ENCODE measurements at regions not wholly inside any gene's neighbourhood (a gene's known extent, or its start where the extent isn't known, plus 50 kb on each side); places are given as distances from the start of the nearest gene placed in this dataset.
"Not testable (repeated sequence)": the region's sequence is repeated elsewhere in the genome, so short reads cannot be mapped to it uniquely, and the experiment has no call there.

DNA sequence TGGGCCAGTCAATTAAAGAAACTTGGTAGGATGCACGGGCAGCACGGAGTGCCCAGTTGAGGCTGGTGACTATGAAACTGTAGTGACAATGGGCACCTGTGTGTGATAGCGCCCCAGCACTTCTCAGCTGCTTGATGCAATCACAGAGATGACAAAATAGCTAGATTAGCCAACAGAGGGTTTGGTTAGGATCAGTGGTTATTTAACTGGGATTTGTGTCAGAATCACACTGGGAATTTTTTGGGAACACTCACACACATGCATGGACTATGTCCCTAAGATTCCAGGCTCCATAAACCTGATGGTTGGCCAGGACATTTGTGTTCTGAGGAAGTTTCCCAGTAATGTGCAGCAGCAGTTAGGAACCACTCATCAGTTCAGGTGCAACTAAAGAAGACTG, 51.2 kb upstream of the DAAM1 start:
- no peak for DNase-seq
- Histone ChIP-seq H3K4me1 (no peaks in the 10 kb centered on the region), H3K27me3 (no peaks in the 10 kb centered on the region), H3K9me3 (no peaks in the 10 kb centered on the region), H3K4me3 (no peak overlapping the region), H3K27ac (no peak overlapping the region), H3K36me3 (replicated peaks in 1 of 2; ENCODE audit: insufficient read depth in 1 of 2, low read depth in 2 of 2) (no peaks in the 10 kb centered on the region)
- intact Hi-C loops (cut with DNase I) = no loop called here
- 89 to 95% methylated on average over 3 of the region's 3 CpGs for WGBS, 2 donors
- TF ChIP-seq, protein P1, sequence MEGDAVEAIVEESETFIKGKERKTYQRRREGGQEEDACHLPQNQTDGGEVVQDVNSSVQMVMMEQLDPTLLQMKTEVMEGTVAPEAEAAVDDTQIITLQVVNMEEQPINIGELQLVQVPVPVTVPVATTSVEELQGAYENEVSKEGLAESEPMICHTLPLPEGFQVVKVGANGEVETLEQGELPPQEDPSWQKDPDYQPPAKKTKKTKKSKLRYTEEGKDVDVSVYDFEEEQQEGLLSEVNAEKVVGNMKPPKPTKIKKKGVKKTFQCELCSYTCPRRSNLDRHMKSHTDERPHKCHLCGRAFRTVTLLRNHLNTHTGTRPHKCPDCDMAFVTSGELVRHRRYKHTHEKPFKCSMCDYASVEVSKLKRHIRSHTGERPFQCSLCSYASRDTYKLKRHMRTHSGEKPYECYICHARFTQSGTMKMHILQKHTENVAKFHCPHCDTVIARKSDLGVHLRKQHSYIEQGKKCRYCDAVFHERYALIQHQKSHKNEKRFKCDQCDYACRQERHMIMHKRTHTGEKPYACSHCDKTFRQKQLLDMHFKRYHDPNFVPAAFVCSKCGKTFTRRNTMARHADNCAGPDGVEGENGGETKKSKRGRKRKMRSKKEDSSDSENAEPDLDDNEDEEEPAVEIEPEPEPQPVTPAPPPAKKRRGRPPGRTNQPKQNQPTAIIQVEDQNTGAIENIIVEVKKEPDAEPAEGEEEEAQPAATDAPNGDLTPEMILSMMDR (IDR thresholded peaks at IDR 0.05) = no peak
- no peak for TF ChIP-seq POLR2A (IDR thresholded peaks at IDR 0.05)
- no peak for ATAC-seq

DNA sequence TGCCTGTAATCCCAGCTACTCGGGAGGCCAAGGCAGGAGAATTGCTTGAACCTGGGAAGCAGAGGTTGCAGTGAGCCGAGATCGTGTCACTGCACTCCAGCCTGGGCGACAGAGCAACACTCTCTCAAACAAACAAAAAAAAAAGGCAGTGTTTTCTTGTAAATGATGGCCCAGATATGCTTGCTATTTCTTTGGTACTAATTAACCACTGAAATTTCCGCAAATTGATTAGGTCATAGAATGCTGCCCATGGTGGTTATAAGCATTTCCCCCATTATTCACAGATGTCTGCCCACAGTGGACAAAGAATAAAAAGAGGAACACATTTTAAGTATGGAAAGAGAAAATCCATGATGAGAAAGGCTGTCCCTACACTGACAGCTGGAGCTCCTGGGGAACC, 49.9 kb upstream of the DAAM1 start:
- H3K27ac ChIP-seq; H3K4me3 ChIP-seq; intact Hi-C loops (cut with DNase I); H3K27me3 ChIP-seq; H3K9me3 ChIP-seq; ATAC-seq; DNase-seq; H3K36me3 ChIP-seq (replicated peaks in 1 of 2; ENCODE audit: insufficient read depth in 1 of 2, low read depth in 2 of 2); H3K4me1 ChIP-seq: not testable (repeated sequence)
- WGBS, 2 donors = 55 to 62% methylated on average over 5 of the region's 5 CpGs
